OCI-LY7 (cell line): ENCODE measurements at regions not wholly inside any gene's neighbourhood (a gene's known extent, or its start where the extent isn't known, plus 50 kb on each side); places are given as distances from the start of the nearest gene placed in this dataset.
"Not testable (repeated sequence)": the region's sequence is repeated elsewhere in the genome, so short reads cannot be mapped to it uniquely, and the experiment has no call there.

Experiments used
- CTCF ChIP-seq: fragments of 200-600 bp; sonication (generic); conservative IDR thresholded peaks from 2 replicates; pipeline ENCODE4 v1.5.1; 2014; ENCODE audit warnings: mild to moderate bottlenecking, antibody characterized with exemption, low read length, moderate library complexity, mixed read lengths
- EZH2phosphoT487 ChIP-seq: fragments of 200-600 bp; sonication (generic); IDR thresholded peaks from 2 replicates; pipeline ENCODE4 v1.6.1; 2018; ENCODE audit warnings: low read depth, borderline replicate concordance, mild to moderate bottlenecking, mixed run types, antibody characterized with exemption, low read length, moderate library complexity, mixed read lengths

DNA sequence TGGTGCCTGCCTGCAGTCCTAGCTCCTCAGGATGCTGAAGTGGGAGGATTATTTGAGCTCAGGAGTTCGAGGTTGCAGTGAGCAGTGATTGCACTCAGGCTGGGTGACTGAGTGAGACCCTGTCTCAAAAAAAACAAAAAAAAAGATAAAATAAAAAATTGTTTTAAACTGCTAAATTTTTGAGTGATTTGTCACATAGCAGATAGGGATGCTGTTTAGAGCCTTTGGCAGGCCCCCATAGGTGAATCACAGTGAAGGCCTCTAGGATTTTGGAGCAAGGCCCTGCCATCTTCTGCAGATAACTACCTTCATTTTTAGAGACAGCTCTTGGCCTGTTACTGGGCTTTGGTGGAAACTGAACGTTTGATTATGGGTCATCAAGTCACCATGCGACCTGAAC, 151.6 kb downstream of the SKIDA1 start:
- not testable (repeated sequence) for TF ChIP-seq CTCF, EZH2phosphoT487
